Pons (tissue), 1 donor: ENCODE measurements at regions not wholly inside any gene's neighbourhood (a gene's known extent, or its start where the extent isn't known, plus 50 kb on each side); places are given as distances from the start of the nearest gene placed in this dataset.

Source experiments
- DNase-seq: peaks from one replicate; pipeline ENCODE4 v3.0.0-alpha.2; 2016; ENCODE audit warnings: low spot score

DNA sequence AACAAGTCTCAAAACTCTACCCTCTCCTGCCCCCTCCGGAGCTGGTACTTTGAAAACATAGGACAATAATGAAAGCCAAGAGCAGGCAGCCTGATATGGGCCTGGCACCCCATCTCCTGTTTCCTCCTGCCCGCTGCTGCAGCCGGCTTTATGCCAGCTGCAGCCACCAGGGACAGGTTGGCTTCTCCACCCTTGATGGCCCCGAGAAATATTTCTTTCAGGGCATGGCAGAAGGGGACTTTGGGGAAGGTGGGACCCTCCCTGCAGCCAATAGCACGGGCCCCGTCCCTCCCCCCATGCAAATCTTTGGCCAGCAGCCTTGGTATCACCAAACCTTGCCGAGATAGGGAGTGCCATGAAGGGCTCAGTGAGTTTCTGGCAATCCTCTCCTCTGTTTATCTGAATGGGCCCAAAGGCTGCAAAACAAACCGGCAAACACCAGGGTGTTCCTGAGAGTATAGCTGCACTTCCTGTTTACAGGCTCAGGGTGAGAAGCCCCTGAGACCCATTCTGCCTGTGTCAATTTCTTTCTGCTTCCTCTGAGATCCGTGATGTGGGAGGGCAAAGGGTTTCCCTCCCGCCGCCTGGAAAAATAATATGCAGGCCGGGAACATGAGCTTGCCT, 73.4 kb upstream of the BOD1 start:
- DNase-seq: no peak

- no peak for DNase-seq
These were observed 75.5 kb upstream of the BOD1 start for GRCh38 chr5:173691931-173692330.

DNA sequence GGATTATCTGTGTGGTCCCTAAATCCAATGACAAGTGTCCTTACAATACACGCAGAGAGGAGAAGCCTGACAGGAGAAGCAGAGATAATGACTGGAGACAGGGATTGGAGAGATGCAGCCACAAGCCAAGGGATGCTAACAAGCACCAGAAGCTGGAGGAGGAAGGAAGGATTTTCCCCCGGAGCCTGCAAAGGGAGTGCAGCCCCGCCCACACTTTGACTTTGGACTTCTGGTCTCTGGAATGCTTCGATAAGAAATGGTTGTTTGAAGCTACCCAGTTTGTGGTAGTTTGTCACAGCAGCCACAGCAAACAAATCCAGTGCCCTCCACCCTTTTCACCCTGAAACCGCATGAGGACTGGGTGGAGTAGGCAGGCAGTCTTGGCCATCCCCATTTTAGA, 77.2 kb upstream of the BOD1 start:
- no peak for DNase-seq

- no peak for DNase-seq
These were observed 79.8 kb upstream of the BOD1 start for GRCh38 chr5:173696216-173696615.

DNA sequence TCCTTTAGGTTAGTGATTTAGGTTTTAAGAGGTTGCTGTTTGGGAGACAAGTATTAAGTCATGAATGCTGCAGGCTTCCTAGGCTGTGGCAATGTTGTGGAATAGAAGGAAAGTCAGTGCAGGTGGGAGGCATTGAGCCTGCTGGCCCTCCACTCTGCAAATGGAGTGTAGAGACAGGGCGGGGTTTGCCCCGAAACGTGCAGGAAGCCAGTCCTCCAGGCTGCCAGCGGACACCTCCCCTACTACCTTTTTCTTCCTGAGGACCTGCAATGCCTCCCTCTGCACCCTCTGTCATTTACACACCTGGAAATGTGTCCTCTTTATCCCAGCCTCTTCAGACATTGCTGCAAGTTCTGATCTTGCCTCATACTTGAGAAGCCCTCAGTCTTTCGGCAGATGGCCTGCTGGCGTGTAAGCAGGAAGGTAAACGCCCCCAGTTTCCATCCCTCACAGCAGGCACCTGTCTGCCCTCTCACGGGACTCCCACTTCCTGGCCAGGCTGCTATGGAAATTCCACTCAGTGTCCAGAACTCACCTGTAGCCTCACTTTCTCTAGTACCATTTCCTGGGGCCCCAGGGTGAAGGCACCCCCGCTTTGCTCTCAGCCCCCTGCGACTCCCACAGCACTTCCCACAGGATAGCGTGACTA, 81.6 kb upstream of the BOD1 start:
- DNase-seq: no peak

DNA sequence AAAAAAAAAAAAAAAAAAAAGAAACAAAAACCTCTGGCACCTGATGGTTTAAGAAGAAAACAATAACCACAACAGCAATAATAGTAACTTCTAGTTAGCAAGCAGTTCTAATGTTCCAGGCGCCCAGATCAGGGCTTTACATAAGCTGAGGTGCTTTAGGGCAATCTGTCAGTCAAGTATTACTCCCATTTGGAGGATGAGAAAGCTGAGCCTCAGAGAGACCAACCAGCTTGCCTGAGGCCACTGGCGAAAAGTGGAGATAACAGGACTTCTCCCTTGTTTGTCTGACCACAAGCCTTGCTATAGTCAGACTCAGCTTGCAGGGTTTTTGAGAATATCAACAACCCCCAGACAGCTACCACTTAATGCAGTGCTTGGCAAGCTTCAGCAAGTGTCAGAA, 83.5 kb upstream of the BOD1 start:
- DNase-seq: no peak

- DNase-seq: no peak
These were observed 87.0 kb upstream of the BOD1 start for GRCh38 chr5:173703466-173703865.

- DNase-seq: no peak
These were observed 88.4 kb upstream of the BOD1 start for GRCh38 chr5:173704615-173705511.

DNA sequence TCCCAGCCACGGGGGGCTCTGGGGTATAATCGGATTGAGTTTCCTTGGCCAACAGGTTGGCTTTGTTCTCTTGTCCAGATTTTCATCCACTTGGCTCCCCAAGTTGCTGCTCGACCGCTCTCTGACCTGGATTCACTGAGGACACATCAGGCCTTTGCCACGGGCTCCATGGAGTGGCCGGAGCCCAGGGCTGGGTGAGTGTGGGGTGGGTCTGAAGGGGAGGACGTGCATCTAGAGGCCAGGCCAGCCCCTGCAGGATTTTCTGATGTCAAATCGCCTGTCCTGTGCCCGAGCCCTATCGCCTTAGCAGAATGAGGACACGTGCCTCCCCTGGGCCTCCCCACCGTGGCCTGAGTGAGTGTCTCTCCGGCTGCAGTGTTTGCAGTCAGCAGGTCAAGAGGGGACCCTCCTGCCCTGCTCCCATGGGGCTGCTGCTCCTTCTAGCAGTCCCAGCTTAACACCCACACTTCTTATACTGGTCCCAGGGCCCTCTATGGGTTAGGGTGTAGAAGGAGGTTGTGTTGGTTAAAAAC, 89.1 kb upstream of the BOD1 start:
- DNase-seq: no peak

DNA sequence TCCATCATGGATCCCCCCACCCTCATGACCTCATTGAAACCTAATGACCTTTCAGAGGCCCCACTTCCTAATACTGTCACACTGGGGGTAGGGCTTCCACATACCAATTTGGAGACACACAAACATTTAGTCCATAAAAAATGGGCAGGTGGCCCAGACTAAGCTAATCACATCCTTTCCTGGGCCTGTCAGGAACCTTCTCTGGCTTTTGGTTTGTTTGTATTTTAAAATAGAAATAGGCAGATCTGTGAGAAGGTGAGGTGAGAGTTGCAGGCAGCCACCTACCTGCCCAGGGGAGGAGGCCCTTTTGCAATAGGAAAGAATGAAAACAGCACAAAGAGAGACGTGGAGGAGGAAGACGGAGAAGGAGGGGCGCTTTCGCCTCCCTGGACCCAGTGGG, 90.2 kb upstream of the BOD1 start:
- no peak for DNase-seq

DNA sequence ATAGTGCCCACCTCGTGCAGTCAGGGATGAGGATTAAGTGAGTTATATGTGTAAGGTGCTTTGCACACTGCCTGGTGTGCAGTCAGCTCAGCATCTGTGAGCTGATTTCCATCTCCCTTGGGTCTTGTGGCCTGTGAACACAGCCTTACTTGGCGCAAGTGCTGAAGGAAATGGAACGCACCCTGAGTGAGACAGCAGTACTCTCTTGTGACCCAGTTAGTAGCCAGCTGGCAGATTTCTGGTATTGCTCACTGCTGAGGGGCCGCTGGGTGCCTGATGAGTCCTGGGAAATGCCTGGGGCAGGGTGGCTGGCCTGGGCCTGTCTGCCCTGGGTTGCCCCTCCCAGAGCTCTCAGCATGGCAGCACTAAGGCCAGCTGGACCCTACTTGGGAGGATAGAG, 90.9 kb upstream of the BOD1 start:
- no peak for DNase-seq

DNA sequence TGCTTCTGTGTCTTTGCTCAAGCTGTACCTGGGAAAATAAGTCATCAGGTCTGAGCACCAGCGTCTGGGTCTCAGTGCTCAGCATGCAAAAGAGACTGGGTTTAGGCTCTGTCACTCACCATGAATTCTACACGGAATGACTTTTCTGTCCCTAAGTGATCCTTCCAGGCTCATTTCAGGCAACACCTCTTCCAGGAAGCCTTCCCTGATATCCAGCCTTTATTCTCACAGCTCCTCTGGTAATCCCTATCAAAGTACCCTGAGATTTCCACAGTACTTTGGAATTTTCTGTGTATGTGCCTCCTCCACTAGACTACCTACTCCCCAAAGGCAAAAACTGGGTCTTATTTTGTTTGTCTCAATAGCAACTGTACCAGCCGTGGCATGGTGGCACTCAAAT, 92.7 kb upstream of the BOD1 start:
- no peak for DNase-seq

- no peak for DNase-seq
These were observed 93.3 kb upstream of the BOD1 start for GRCh38 chr5:173709761-173710160.

DNA sequence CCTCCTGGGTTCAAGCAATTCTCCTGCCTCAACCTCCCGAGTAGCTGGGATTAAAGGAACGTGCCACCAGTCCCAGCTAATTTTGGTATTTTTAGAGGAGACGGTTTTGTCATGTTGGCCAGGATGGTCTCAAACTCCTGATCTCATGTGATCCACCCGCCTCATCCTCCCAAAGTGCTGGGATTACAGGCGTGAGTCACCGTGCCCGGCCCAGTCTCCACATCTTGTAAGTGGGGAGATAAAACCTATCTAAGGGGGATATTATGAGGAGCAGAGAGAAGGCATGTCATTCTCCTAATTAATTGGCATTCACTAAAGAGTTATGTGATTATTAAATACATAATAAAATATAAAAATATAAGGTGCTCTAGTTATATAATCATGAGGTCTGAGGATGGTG, 94.1 kb upstream of the BOD1 start:
- no peak for DNase-seq

- DNase-seq: no peak
These were observed 95.0 kb upstream of the BOD1 start for GRCh38 chr5:173711466-173711865.

DNA sequence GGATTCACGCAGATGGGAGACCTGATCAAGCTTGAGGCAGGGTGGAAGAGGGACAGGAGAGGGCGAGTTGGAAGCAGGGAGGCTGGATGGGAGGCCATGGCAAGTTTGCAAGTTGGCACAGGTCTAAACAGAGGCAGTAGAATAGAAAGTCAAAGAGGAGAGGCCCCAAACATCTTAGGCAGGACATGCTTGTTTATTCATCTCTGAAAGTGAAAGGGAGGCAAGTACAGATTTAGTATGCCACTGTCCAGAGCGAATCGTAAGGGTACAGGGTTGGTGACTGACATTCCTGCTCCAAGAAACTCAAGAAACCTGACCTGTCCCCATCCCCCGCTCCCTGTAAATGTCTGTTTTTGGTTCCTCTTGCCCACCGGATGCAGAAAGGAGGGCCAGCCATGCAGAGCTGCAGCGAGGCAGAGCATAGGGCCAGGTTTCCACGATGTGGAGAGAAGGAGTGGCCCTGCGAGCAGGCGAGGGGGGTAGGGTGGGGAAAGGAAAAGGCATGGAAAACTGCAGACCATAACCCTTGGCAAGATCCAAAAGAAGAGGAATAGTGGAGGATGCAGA, 96.2 kb upstream of the BOD1 start:
- no peak for DNase-seq

DNA sequence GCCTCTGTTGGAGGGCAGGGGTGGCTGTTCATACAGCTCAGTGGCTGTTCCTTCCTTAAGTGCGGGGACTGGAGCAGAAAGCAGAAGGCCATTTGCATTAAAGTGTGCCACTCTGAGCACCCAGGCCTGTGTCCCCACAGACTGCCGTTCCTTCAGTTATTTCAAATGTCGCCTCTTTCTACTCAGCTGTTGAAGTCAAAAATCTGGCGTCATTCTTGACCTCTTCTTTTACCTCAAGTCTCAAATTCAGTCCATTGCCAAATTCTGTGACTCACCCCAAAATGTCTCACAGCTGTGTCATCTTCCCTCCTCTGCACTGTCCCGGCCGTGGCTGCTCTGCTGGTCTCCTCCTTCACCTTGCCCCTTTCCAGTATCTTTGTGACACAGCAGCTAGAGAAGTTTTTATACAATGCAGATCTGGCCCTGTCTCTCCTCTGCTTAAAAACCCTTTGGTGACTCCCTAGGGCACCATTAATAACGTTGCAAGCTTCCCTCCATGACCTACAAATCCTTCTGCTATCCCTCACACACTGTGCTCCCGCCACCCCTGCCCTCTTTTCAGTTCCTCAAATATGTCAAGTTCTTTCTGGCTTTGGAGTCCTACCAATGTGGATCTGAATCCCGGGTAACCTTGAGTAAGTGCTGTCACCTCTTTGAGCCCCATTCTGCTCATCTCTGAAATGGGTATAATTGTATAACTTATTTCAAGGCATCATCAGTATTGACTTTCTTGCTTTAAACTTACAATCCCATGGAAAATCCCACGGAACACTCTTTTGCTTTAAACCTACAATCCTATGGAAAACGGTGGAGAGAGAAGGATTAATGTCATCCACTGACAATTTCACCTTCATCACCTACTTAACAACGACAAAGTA, 98.3 kb upstream of the BOD1 start:
- DNase-seq: no peak

DNA sequence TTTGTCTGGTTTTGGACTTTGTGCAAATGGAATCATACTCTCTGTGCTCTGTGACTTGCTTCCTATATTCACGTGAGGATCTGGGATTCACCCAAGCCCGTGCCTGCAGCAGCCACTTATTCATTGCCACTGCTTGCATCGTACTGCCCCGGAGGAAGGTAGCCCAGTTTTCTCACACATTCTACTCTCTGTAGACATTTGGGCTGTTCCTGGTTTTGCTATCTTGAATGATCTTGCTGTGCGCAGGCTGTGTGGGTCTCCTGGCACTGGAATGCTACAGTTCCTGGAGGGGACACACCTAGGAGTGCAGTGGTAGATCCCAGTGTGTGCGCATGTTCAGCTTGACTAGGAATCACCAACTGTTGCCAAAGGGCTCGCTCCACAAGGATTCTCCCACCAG, 99.2 kb upstream of the BOD1 start:
- DNase-seq: no peak

- DNase-seq: no peak
These were observed 99.7 kb upstream of the BOD1 start for GRCh38 chr5:173716058-173716682.

DNA sequence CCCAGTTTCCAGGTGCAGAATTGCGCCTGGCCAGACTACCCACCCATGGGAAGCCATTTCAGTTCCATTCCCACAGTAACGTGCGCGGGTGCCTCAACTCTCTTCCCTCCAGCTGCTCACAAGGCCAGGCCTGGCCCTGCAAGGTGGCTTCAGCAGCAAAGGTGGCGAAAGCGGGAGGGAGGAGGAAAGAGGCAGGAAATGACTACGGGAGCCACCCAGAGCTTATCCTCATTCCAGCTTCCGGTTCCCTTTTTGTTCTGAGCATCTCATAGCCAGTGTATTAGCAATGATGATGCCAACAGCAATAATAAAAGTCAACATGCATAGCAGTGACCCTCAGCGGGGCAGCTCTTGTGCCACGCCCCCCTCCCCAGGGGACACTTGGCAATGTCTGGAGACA, 101.5 kb upstream of the BOD1 start:
- DNase-seq: no peak

DNA sequence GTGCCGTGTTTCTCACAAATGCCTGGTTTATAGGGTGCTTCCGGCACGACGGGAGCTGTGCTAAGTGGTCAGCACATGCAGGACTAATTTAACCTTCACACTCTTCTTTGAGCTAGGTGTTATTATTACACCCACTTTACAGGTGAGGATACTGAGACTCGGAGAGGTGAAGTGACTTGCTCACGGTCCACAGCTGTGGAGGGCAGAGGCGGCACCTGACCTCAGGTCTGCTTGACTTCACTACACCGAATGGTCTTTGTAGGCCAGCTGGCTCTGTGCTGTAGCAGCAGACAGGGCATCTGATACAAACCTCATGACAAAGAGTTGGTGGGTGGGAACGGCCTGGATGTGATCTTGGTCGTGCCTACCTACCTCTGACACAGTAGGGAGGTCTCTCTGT, 102.0 kb upstream of the BOD1 start:
- DNase-seq: no peak
